BJ (cell line): ENCODE measurements at regions not wholly inside any gene's neighbourhood (a gene's known extent, or its start where the extent isn't known, plus 50 kb on each side); places are given as distances from the start of the nearest gene placed in this dataset.

ENCODE experiments used
- CTCF ChIA-PET: fragments of 350-600 bp; formaldehyde crosslinking; extraction: SDS; loops from one replicate; lab custom pipeline; 2021; ENCODE audit warnings: antibody characterized with exemption, inconsistent platforms; lab: Yijun Ruan, JAX
- POLR2A ChIA-PET: fragments of 300-600 bp; sonication (Branson Sonifier 250); formaldehyde crosslinking; extraction: SDS; loops from one replicate; lab custom pipeline; 2021; ENCODE audit warnings: antibody characterized with exemption; lab: Charles Lee
- DNase-seq: peaks from one replicate; pipeline ENCODE4 v3.0.0-alpha.2; 2011; ENCODE audit warnings: low read depth
- H3K27me3 ChIP-seq: 2 replicates; pipeline ENCODE4 v1.6.0; 2011; ENCODE audit warnings: low read length; ENCODE audit not compliant: control insufficient read depth, insufficient read depth
- H3K36me3 ChIP-seq: 2 replicates; pipeline ENCODE4 v1.5.1; 2011; ENCODE audit warnings: low read length; ENCODE audit not compliant: control insufficient read depth, insufficient read depth
- H3K4me3 ChIP-seq: 2 replicates; pipeline ENCODE4 v1.5.1; 2011; ENCODE audit warnings: low read depth, mild to moderate bottlenecking, control low read depth, low read length
- TF ChIP-seq, protein P1 (sequence below): IDR thresholded peaks from 2 replicates; pipeline ENCODE4 v1.5.1; 2011; ENCODE audit warnings: low read depth, mild to moderate bottlenecking, control low read depth, inconsistent platforms, low read length, moderate library complexity; ENCODE audit not compliant: insufficient read depth

GRCh38 chr3:117563063-117563462 is 853.5 kb downstream of the TUSC7 start:
- POLR2A ChIA-PET = no interaction called here
- H3K36me3 ChIP-seq = no peaks in the 10 kb centered on the region
- no peak for DNase-seq
- no peak overlapping the region for H3K4me3 ChIP-seq
- H3K27me3 ChIP-seq = no peaks in the 10 kb centered on the region
- CTCF ChIA-PET = no interaction called here
- TF ChIP-seq, protein P1, sequence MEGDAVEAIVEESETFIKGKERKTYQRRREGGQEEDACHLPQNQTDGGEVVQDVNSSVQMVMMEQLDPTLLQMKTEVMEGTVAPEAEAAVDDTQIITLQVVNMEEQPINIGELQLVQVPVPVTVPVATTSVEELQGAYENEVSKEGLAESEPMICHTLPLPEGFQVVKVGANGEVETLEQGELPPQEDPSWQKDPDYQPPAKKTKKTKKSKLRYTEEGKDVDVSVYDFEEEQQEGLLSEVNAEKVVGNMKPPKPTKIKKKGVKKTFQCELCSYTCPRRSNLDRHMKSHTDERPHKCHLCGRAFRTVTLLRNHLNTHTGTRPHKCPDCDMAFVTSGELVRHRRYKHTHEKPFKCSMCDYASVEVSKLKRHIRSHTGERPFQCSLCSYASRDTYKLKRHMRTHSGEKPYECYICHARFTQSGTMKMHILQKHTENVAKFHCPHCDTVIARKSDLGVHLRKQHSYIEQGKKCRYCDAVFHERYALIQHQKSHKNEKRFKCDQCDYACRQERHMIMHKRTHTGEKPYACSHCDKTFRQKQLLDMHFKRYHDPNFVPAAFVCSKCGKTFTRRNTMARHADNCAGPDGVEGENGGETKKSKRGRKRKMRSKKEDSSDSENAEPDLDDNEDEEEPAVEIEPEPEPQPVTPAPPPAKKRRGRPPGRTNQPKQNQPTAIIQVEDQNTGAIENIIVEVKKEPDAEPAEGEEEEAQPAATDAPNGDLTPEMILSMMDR = no peak

- Histone ChIP-seq H3K36me3 (no peaks in the 10 kb centered on the region), H3K27me3 (no peaks in the 10 kb centered on the region), H3K4me3 (no peak overlapping the region)
- ChIA-PET CTCF (no interaction called here), POLR2A (no interaction called here)
- DNase-seq = no peak
- TF ChIP-seq, protein P1 = no peak
Measured at GRCh38 chr3:117565777-117566176, 856.2 kb downstream of the TUSC7 start.

DNA sequence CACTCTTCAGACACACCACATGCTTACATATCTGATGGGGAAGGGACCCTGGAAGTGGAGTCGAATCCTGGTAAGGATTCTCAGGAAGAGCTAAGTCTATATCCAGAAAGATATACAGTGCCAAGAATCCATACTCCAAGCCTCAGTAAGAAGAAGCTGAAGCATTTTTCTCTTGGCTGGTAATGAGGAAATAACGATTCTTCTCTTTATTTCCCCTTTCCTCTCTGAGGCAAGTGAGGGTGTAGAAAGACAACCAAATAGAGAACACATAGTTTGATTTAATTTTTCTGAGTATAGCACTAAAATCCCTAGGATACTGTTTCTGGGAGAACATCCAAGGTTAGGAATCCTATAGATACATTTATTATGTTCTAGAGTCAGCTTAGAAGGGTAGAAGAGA is 857.3 kb downstream of the TUSC7 start:
- ChIA-PET POLR2A (no interaction called here), CTCF (interaction anchor here (1.9 kb wide), 1 partner anchor 15 kb away, joined by 5 read pairs; no protein-coding TSS in a partner anchor)
- TF ChIP-seq, protein P1 = no peak
- H3K27me3 ChIP-seq = no peaks in the 10 kb centered on the region
- DNase-seq = no peak
- H3K36me3 ChIP-seq = no peaks in the 10 kb centered on the region
- H3K4me3 ChIP-seq = no peak overlapping the region

- ChIA-PET CTCF (interaction anchor here (1.9 kb wide), 1 partner anchor 16 kb away, joined by 5 read pairs; no protein-coding TSS in a partner anchor), POLR2A (no interaction called here)
- DNase-seq = no peak
- Histone ChIP-seq H3K27me3 (no peaks in the 10 kb centered on the region), H3K36me3 (no peaks in the 10 kb centered on the region), H3K4me3 (no peak overlapping the region)
- TF ChIP-seq, protein P1 = no peak
Measured at GRCh38 chr3:117567382-117567781, 857.8 kb downstream of the TUSC7 start.

GRCh38 chr3:117567906-117568305 is 858.3 kb downstream of the TUSC7 start:
- POLR2A ChIA-PET = no interaction called here
- TF ChIP-seq, protein P1 = no peak
- H3K27me3 ChIP-seq = no peaks in the 10 kb centered on the region
- CTCF ChIA-PET = interaction anchor here (1.9 kb wide), 1 partner anchor 16 kb away, joined by 5 read pairs; no protein-coding TSS in a partner anchor
- no peak overlapping the region for H3K4me3 ChIP-seq
- no peaks in the 10 kb centered on the region for H3K36me3 ChIP-seq
- DNase-seq = no peak
